HEK293 (cell line): ENCODE measurements at regions not wholly inside any gene's neighbourhood (a gene's known extent, or its start where the extent isn't known, plus 50 kb on each side); places are given as distances from the start of the nearest gene placed in this dataset.

ENCODE experiments used
- CTCF ChIA-PET: fragments of 350-600 bp; formaldehyde crosslinking; extraction: SDS; loops from one replicate; lab custom pipeline; 2021; ENCODE audit warnings: antibody characterized with exemption; lab: Yijun Ruan, JAX
- POLR2A ChIA-PET: fragments of 300-600 bp; formaldehyde crosslinking; extraction: SDS; loops from one replicate; lab custom pipeline; 2020; ENCODE audit warnings: antibody characterized with exemption, inconsistent platforms; lab: Yijun Ruan, JAX
- H3K27ac ChIP-seq: fragments of 200-500 bp; sonication (Bioruptor generic); 2 replicates; pipeline ENCODE4 v1.5.1; 2014; ENCODE audit warnings: low read depth, low read length, control low read depth, inconsistent platforms; ENCODE audit errors: extremely low read depth
- H3K36me3 ChIP-seq, 2 experiments: fragments of 200-500 bp in 1 of 2; sonication (Bioruptor generic) in 1 of 2; 1 replicate in 1 of 2; 2 replicates in 1 of 2; pipeline ENCODE4 v1.5.1; 2014 to 2017; ENCODE audit warnings: inconsistent platforms in 2 of 2, low read length in 2 of 2; ENCODE audit not compliant: control insufficient read depth in 2 of 2, insufficient read depth in 1 of 2
- H3K4me1 ChIP-seq: fragments of 200-500 bp; sonication (Bioruptor generic); 2 replicates; pipeline ENCODE4 v1.5.1; 2014; ENCODE audit warnings: mild to moderate bottlenecking, low read length, inconsistent platforms; ENCODE audit not compliant: control insufficient read depth, insufficient read depth
- H3K4me3 ChIP-seq: 2 replicates; pipeline ENCODE4 v1.5.1; 2011; ENCODE audit warnings: low read depth, mild to moderate bottlenecking, control low read depth, low read length, moderate library complexity
- H3K9me3 ChIP-seq: fragments of 200-500 bp; sonication (Bioruptor generic); 2 replicates; pipeline ENCODE4 v1.5.1; 2014; ENCODE audit warnings: low read depth, low read length, inconsistent platforms; ENCODE audit not compliant: control insufficient read depth, insufficient read depth
- CTCF ChIP-seq: fragments of 450-650 bp; formaldehyde crosslinking; IDR thresholded peaks from 2 replicates; pipeline ENCODE4 v1.5.1; 2016; ENCODE audit warnings: missing biosample characterization, missing genetic modification characterization
- EGR2 ChIP-seq: fragments of 450-650 bp; formaldehyde crosslinking; IDR thresholded peaks from 2 replicates; pipeline ENCODE4 v1.5.1; 2016; ENCODE audit warnings: low read depth, missing biosample characterization, missing genetic modification characterization
- ELK4 ChIP-seq: IDR thresholded peaks from 2 replicates; pipeline ENCODE4 v1.6.1; 2011; ENCODE audit warnings: mild to moderate bottlenecking, low read depth, low read length, borderline replicate concordance
- MZF1 ChIP-seq: fragments of 450-650 bp; formaldehyde crosslinking; IDR thresholded peaks from 2 replicates; pipeline ENCODE4 v1.5.1; 2017; ENCODE audit warnings: missing biosample characterization, missing genetic modification characterization, borderline replicate concordance
- ZBTB1 ChIP-seq: fragments of 450-650 bp; formaldehyde crosslinking; IDR thresholded peaks from 2 replicates; pipeline ENCODE4 v1.5.1; 2016; ENCODE audit warnings: missing biosample characterization, missing genetic modification characterization
- ZBTB10 ChIP-seq: fragments of 450-650 bp; formaldehyde crosslinking; IDR thresholded peaks from 2 replicates; pipeline ENCODE4 v1.5.1; 2016; ENCODE audit warnings: missing biosample characterization, missing genetic modification characterization
- ZFP3 ChIP-seq: fragments of 450-650 bp; formaldehyde crosslinking; IDR thresholded peaks from 2 replicates; pipeline ENCODE4 v1.5.1; 2016; ENCODE audit warnings: low read depth, missing biosample characterization, missing genetic modification characterization
- ZFP37 ChIP-seq: fragments of 450-650 bp; formaldehyde crosslinking; IDR thresholded peaks from 2 replicates; pipeline ENCODE4 v1.5.1; 2016; ENCODE audit warnings: missing biosample characterization, missing genetic modification characterization
- ZNF16 ChIP-seq: fragments of 450-650 bp; formaldehyde crosslinking; IDR thresholded peaks from 2 replicates; pipeline ENCODE4 v1.5.1; 2016; ENCODE audit warnings: low read depth, missing biosample characterization, missing genetic modification characterization
- ZNF19 ChIP-seq: fragments of 450-650 bp; formaldehyde crosslinking; IDR thresholded peaks from 2 replicates; pipeline ENCODE4; 2016; ENCODE audit warnings: missing biosample characterization, missing genetic modification characterization, low read depth
- ZNF292 ChIP-seq: fragments of 450-650 bp; formaldehyde crosslinking; IDR thresholded peaks from 2 replicates; pipeline ENCODE4 v1.5.1; 2016; ENCODE audit warnings: low read depth, missing biosample characterization, missing genetic modification characterization, borderline replicate concordance
- ZNF311 ChIP-seq: fragments of 450-650 bp; formaldehyde crosslinking; IDR thresholded peaks from 2 replicates; pipeline ENCODE4 v1.5.1; 2017; ENCODE audit warnings: missing biosample characterization, missing genetic modification characterization, borderline replicate concordance
- ZNF473 ChIP-seq: fragments of 450-650 bp; formaldehyde crosslinking; IDR thresholded peaks from 2 replicates; pipeline ENCODE4 v1.5.1; 2017; ENCODE audit warnings: missing biosample characterization, missing genetic modification characterization
- ZNF48 ChIP-seq: fragments of 450-650 bp; formaldehyde crosslinking; IDR thresholded peaks from 2 replicates; pipeline ENCODE4 v1.5.1; 2016; ENCODE audit warnings: missing biosample characterization, missing genetic modification characterization
- ZNF530 ChIP-seq: fragments of 450-650 bp; formaldehyde crosslinking; IDR thresholded peaks from 2 replicates; pipeline ENCODE4 v1.5.1; 2016; ENCODE audit warnings: low read depth, missing biosample characterization, missing genetic modification characterization
- ZNF623 ChIP-seq: fragments of 450-650 bp; formaldehyde crosslinking; IDR thresholded peaks from 2 replicates; pipeline ENCODE4 v1.5.1; 2016; ENCODE audit warnings: missing biosample characterization, missing genetic modification characterization
- ZNF670 ChIP-seq: fragments of 450-650 bp; formaldehyde crosslinking; IDR thresholded peaks from 2 replicates; pipeline ENCODE4 v1.5.1; 2016; ENCODE audit warnings: missing biosample characterization, missing genetic modification characterization, low read depth
- ZNF843 ChIP-seq: fragments of 450-650 bp; formaldehyde crosslinking; IDR thresholded peaks from 2 replicates; pipeline ENCODE4 v1.5.1; 2016; ENCODE audit warnings: missing biosample characterization, missing genetic modification characterization
- ZSCAN18 ChIP-seq: fragments of 450-650 bp; formaldehyde crosslinking; IDR thresholded peaks from 2 replicates; pipeline ENCODE4 v1.5.1; 2016; ENCODE audit warnings: missing biosample characterization, missing genetic modification characterization

- TF ChIP-seq CTCF (tag by site-specific recombination) = no peak
- TF ChIP-seq ZNF623 = no peak
Measured at GRCh38 chr14:89720741-89721729, 233.5 kb downstream of the EFCAB11 start (continued).

- no peak overlapping the region for H3K4me3 ChIP-seq
- no peaks in the 10 kb centered on the region for H3K9me3 ChIP-seq
- no peak overlapping the region for H3K27ac ChIP-seq
- ChIA-PET POLR2A (no interaction called here), CTCF (no interaction called here)
- H3K4me1 ChIP-seq = no peaks in the 10 kb centered on the region
- no peaks in the 10 kb centered on the region for H3K36me3 ChIP-seq
- no peak for TF ChIP-seq MZF1 (tag by site-specific recombination)
Measured at GRCh38 chr14:89720076-89720687, 234.3 kb downstream of the EFCAB11 start.

GRCh38 chr14:89719366-89720075 lies 235.0 kb downstream of the EFCAB11 start:
- H3K4me3 ChIP-seq = no peak overlapping the region
- TF ChIP-seq ZNF292 (no peak), ZNF670 (tag by site-specific recombination) (no peak), ZNF530 (tag by site-specific recombination) (no peak), ZNF473 (no peak), ZNF19 (no peak), ZNF311 (tag by site-specific recombination) (no peak), EGR2 (no peak), ZBTB10 (tag by site-specific recombination) (no peak)
- CTCF ChIA-PET = no interaction called here

GRCh38 chr14:89708982-89709625 lies 245.4 kb downstream of the EFCAB11 start:
- no peak overlapping the region for H3K4me3 ChIP-seq
- CTCF ChIA-PET = no interaction called here
- TF ChIP-seq ZSCAN18 (tag by site-specific recombination) (no peak), ZFP3 (tag by site-specific recombination) (no peak), ZNF48 (tag by site-specific recombination) (no peak), ELK4 (no peak), ZBTB1 (tag by site-specific recombination) (no peak), ZNF843 (no peak), ZFP37 (tag by site-specific recombination) (no peak), ZNF16 (no peak)

More at GRCh38 chr14:89719366-89720075, 235.0 kb downstream of the EFCAB11 start:
- H3K9me3 ChIP-seq = no peaks in the 10 kb centered on the region
- H3K36me3 ChIP-seq = no peaks in the 10 kb centered on the region
- no peaks in the 10 kb centered on the region for H3K4me1 ChIP-seq
- no peak overlapping the region for H3K27ac ChIP-seq
- POLR2A ChIA-PET = no interaction called here

More at GRCh38 chr14:89708982-89709625, 245.4 kb downstream of the EFCAB11 start:
- POLR2A ChIA-PET = no interaction called here
- no peaks in the 10 kb centered on the region for H3K36me3 ChIP-seq
- H3K4me1 ChIP-seq = no peaks in the 10 kb centered on the region
- no peak overlapping the region for H3K27ac ChIP-seq
- no peaks in the 10 kb centered on the region for H3K9me3 ChIP-seq
